DND-41 (cell line): ENCODE measurements at regions not wholly inside any gene's neighbourhood (a gene's known extent, or its start where the extent isn't known, plus 50 kb on each side); places are given as distances from the start of the nearest gene placed in this dataset.

Source experiments
- ATAC-seq: fragments of 200-7000 bp; cut with Tn5 transposase; 3 replicates; pipeline ENCODE4 v1.9.1; 2021; ENCODE audit warnings: low read depth; ENCODE audit not compliant: insufficient read depth
- DNase-seq: peaks from one replicate; pipeline ENCODE4 v3.0.0-alpha.2; 2020
- H2AFZ ChIP-seq: 2 replicates; pipeline ENCODE4 v1.6.0; 2012; ENCODE audit warnings: low read depth, low read length
- H3K27ac ChIP-seq: 2 replicates; pipeline ENCODE4 v1.5.1; 2012; ENCODE audit warnings: low read length, inconsistent platforms
- H3K27me3 ChIP-seq: fragments of 200-600 bp; sonication (generic); 2 replicates; pipeline ENCODE4 v1.6.0; 2012; ENCODE audit warnings: low read length, mild to moderate bottlenecking, inconsistent platforms; ENCODE audit not compliant: insufficient read depth, poor library complexity
- H3K36me3 ChIP-seq: 2 replicates; pipeline ENCODE4 v1.5.1; 2012; ENCODE audit warnings: low read length, inconsistent platforms; ENCODE audit not compliant: insufficient read depth
- H3K4me1 ChIP-seq: 2 replicates; pipeline ENCODE4 v1.5.1; 2012; ENCODE audit warnings: mild to moderate bottlenecking, low read length; ENCODE audit not compliant: insufficient read depth
- H3K4me2 ChIP-seq: 2 replicates; pipeline ENCODE4 v1.6.0; 2012; ENCODE audit warnings: mild to moderate bottlenecking, moderate library complexity, low read length, inconsistent platforms; ENCODE audit not compliant: insufficient read depth
- H3K4me3 ChIP-seq, 2 experiments: fragments of 200-600 bp in 1 of 2; shearing (Covaris generic) in 1 of 2; 2 replicates each; pipeline ENCODE4 v1.5.1; 2012 to 2016; ENCODE audit warnings: inconsistent platforms in 2 of 2, low read length in 2 of 2, mild to moderate bottlenecking in 2 of 2, low read depth in 1 of 2, moderate library complexity in 1 of 2
- H3K79me2 ChIP-seq: 2 replicates; pipeline ENCODE4 v1.6.0; 2012; ENCODE audit warnings: low read length, inconsistent platforms; ENCODE audit not compliant: insufficient read depth
- H3K9ac ChIP-seq: 2 replicates; pipeline ENCODE4 v1.6.0; 2012; ENCODE audit warnings: low read depth, mild to moderate bottlenecking, inconsistent platforms, low read length, moderate library complexity
- H3K9me3 ChIP-seq: 2 replicates; pipeline ENCODE4 v1.5.1; 2012; ENCODE audit warnings: low read length, moderate library complexity, mild to moderate bottlenecking, inconsistent platforms; ENCODE audit not compliant: insufficient read depth, severe bottlenecking
- H4K20me1 ChIP-seq: 2 replicates; pipeline ENCODE4 v1.6.0; 2012; ENCODE audit warnings: low read length; ENCODE audit not compliant: insufficient read depth
- EZH2 ChIP-seq: IDR thresholded peaks from 3 replicates; pipeline ENCODE4 v1.6.1; 2012; ENCODE audit warnings: borderline replicate concordance, low read depth, mild to moderate bottlenecking, moderate library complexity, low read length, inconsistent platforms; ENCODE audit not compliant: severe bottlenecking
- TF ChIP-seq, protein P1 (sequence below): IDR thresholded peaks from 2 replicates; pipeline ENCODE4 v1.5.1; 2012; ENCODE audit warnings: borderline replicate concordance, low read length, moderate library complexity, mild to moderate bottlenecking; ENCODE audit not compliant: poor library complexity, severe bottlenecking; ENCODE audit errors: extremely low read depth

DNA sequence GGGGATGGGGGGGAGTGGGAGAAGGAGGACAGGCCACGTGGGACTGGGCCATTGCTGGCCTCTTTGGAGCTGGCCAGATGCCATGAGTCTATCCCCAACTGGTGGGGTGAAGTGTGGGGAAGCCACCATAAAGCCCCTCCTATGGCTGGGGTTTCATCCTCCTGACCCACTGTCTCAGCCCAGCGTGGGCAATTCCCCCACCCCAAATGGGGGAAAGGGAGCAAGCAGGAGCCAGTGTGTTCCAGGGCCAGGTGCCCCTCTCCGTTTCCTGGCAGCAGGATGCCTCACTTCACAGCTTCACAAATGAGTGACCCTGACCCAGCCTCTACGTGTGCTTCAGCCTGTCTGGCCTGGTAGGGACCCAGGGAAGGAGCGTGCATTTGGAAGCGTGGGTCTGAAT lies 474.7 kb upstream of the HS6ST1 start:
- no peak overlapping the region for H3K27ac ChIP-seq
- ATAC-seq (no peak), DNase-seq (no peak)
- no peaks in the 10 kb centered on the region for H3K36me3 ChIP-seq
- TF ChIP-seq, protein P1, sequence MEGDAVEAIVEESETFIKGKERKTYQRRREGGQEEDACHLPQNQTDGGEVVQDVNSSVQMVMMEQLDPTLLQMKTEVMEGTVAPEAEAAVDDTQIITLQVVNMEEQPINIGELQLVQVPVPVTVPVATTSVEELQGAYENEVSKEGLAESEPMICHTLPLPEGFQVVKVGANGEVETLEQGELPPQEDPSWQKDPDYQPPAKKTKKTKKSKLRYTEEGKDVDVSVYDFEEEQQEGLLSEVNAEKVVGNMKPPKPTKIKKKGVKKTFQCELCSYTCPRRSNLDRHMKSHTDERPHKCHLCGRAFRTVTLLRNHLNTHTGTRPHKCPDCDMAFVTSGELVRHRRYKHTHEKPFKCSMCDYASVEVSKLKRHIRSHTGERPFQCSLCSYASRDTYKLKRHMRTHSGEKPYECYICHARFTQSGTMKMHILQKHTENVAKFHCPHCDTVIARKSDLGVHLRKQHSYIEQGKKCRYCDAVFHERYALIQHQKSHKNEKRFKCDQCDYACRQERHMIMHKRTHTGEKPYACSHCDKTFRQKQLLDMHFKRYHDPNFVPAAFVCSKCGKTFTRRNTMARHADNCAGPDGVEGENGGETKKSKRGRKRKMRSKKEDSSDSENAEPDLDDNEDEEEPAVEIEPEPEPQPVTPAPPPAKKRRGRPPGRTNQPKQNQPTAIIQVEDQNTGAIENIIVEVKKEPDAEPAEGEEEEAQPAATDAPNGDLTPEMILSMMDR = no peak
- TF ChIP-seq EZH2 = no peak
- no peak overlapping the region for H3K9ac ChIP-seq
- no peaks in the 10 kb centered on the region; the same call in 1 of the 2 replicates for H4K20me1 ChIP-seq
- H3K4me3 ChIP-seq = no peak overlapping the region
- no peaks in the 10 kb centered on the region for H3K4me1 ChIP-seq
- H3K27me3 ChIP-seq = no peaks in the 10 kb centered on the region
- H3K9me3 ChIP-seq = peaks cover 3% of the 10 kb centered on the region
- no peaks in the 10 kb centered on the region for H3K79me2 ChIP-seq
- H2AFZ ChIP-seq = no peak overlapping the region
- no peak overlapping the region for H3K4me2 ChIP-seq

DNA sequence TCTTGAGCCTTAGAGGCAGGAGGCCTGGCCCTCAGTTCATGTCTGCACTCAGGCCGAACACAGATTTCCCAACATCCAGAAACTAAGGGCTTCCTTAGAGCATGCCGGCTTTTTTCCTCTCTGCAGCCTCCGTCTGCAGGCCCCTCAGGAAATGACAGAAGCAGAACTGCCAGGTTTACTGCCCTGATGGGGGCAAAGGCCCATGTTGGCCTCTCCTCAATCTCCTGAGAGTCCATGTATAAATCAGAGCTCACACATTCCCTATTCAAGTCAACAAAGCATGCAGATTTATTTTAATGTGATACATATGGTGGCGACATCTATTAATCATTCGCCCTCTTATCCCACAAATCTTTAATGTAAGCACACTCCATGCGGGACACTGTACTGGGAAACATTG lies 475.6 kb upstream of the HS6ST1 start:
- Histone ChIP-seq H3K4me3 (no peak overlapping the region), H3K79me2 (no peaks in the 10 kb centered on the region), H3K4me2 (no peak overlapping the region), H3K27me3 (no peaks in the 10 kb centered on the region), H3K9me3 (no peaks in the 10 kb centered on the region), H2AFZ (no peak overlapping the region), H3K36me3 (no peaks in the 10 kb centered on the region), H4K20me1 (no peaks in the 10 kb centered on the region; the same call in 1 of the 2 replicates), H3K9ac (no peak overlapping the region), H3K27ac (no peak overlapping the region), H3K4me1 (no peaks in the 10 kb centered on the region)
- TF ChIP-seq, protein P1 = no peak
- TF ChIP-seq EZH2 = no peak
- DNase-seq = no peak
- no peak for ATAC-seq

DNA sequence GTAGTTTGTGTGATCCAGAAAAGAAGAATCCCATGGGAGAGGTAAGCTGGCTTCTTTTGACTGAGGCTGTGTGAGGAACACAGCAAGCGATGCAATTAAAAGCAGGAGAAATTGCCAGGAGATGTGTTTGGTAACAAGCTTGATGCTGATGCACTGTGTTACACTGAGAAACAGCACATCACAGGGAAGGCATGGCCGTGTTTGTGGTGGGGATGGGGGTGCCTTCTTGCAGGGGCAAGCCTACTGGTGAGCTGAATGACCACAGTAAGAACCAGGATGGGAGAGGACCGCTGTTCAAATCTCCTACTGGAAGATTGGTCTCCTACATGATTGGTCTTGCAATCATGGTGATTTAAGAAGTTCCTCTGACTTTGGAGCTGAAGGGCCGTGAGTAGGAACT lies 477.7 kb upstream of the HS6ST1 start:
- Histone ChIP-seq H3K4me2 (no peak overlapping the region), H3K79me2 (no peaks in the 10 kb centered on the region), H4K20me1 (no peaks in the 10 kb centered on the region; the same call in 1 of the 2 replicates), H3K27ac (no peak overlapping the region), H2AFZ (no peak overlapping the region), H3K9ac (no peak overlapping the region), H3K4me1 (no peaks in the 10 kb centered on the region), H3K36me3 (no peaks in the 10 kb centered on the region), H3K27me3 (no peaks in the 10 kb centered on the region), H3K4me3 (no peak overlapping the region), H3K9me3 (no peaks in the 10 kb centered on the region)
- TF ChIP-seq EZH2 = no peak
- TF ChIP-seq, protein P1 = no peak
- no peak for ATAC-seq
- no peak for DNase-seq

DNA sequence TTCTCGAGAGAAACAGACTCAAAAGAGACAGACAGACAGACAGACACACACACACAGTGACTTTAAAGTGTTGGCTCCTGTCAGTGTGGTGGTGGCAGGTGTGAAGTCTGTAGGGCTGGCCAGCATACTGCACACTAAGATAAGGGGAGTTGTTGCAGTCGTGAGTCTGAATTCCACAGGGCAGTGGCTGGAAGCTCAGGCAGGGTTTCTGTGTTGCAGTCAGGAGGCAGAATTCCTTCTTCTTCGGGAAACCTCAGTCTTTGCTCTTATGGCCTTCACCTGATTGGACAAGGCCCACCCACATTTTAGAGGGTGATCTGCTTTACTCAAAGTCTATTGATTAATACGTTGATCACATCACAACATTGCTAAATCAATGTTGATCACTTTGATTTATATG lies 478.4 kb upstream of the HS6ST1 start:
- H2AFZ ChIP-seq = no peak overlapping the region
- no peaks in the 10 kb centered on the region for H3K79me2 ChIP-seq
- H3K27ac ChIP-seq = no peak overlapping the region
- DNase-seq (no peak), ATAC-seq (no peak)
- H4K20me1 ChIP-seq = no peaks in the 10 kb centered on the region; the same call in 1 of the 2 replicates
- no peak overlapping the region for H3K4me2 ChIP-seq
- H3K9me3 ChIP-seq = no peaks in the 10 kb centered on the region
- no peaks in the 10 kb centered on the region for H3K36me3 ChIP-seq
- no peak for TF ChIP-seq EZH2
- TF ChIP-seq, protein P1 = no peak
- H3K9ac ChIP-seq = no peak overlapping the region
- H3K27me3 ChIP-seq = no peaks in the 10 kb centered on the region
- no peaks in the 10 kb centered on the region for H3K4me1 ChIP-seq
- no peak overlapping the region for H3K4me3 ChIP-seq
